OCI-LY7 (cell line): ENCODE measurements at regions not wholly inside any gene's neighbourhood (a gene's known extent, or its start where the extent isn't known, plus 50 kb on each side); places are given as distances from the start of the nearest gene placed in this dataset.

Source experiments
- EZH2phosphoT487 ChIP-seq: fragments of 200-600 bp; sonication (generic); IDR thresholded peaks from 2 replicates; pipeline ENCODE4 v1.6.1; 2018; ENCODE audit warnings: low read depth, borderline replicate concordance, mild to moderate bottlenecking, mixed run types, antibody characterized with exemption, low read length, moderate library complexity, mixed read lengths
- TF ChIP-seq, protein P1 (sequence below): fragments of 200-600 bp; sonication (generic); conservative IDR thresholded peaks from 2 replicates; pipeline ENCODE4 v1.5.1; 2014; ENCODE audit warnings: mild to moderate bottlenecking, antibody characterized with exemption, low read length, moderate library complexity, mixed read lengths

DNA sequence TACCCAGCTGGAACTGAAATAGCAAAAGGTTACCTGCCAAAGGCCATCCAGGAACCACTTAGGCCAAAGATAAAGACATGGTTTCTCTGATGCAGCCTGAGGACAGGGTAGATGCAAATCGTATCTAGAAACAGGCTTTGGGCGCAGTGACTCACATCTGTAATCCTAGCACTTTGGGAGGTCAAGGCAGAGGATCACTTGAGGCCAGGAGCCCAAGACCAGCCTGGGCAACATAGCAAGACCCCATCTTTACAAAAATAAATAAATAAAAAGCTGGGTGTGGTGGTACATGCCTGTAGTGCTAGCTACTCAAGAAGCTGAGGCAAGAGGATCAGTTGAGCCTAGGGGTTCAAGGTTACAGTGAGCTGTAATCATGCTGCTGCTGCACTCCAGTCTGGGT lies 52.9 kb upstream of the RNF144B start:
- TF ChIP-seq, protein P1, sequence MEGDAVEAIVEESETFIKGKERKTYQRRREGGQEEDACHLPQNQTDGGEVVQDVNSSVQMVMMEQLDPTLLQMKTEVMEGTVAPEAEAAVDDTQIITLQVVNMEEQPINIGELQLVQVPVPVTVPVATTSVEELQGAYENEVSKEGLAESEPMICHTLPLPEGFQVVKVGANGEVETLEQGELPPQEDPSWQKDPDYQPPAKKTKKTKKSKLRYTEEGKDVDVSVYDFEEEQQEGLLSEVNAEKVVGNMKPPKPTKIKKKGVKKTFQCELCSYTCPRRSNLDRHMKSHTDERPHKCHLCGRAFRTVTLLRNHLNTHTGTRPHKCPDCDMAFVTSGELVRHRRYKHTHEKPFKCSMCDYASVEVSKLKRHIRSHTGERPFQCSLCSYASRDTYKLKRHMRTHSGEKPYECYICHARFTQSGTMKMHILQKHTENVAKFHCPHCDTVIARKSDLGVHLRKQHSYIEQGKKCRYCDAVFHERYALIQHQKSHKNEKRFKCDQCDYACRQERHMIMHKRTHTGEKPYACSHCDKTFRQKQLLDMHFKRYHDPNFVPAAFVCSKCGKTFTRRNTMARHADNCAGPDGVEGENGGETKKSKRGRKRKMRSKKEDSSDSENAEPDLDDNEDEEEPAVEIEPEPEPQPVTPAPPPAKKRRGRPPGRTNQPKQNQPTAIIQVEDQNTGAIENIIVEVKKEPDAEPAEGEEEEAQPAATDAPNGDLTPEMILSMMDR = no peak
- no peak for TF ChIP-seq EZH2phosphoT487
